HCT116 (cell line): ENCODE measurements at regions not wholly inside any gene's neighbourhood (a gene's known extent, or its start where the extent isn't known, plus 50 kb on each side); places are given as distances from the start of the nearest gene placed in this dataset.

ENCODE experiments used
- ATAC-seq: fragments of 200-7000 bp; cut with Tn5 transposase; 2 replicates; pipeline ENCODE4 v1.9.1; 2020; ENCODE audit warnings: mild to moderate bottlenecking, moderate library complexity
- BruUV-seq: library from RNA; stranded (reverse); fragments of 400-500 nt; replicated peaks from 2 replicates; lab custom pipeline; 2021; lab: Mats Ljungman, UMichigan
- CTCF ChIA-PET: fragments of 300-600 bp; sonication (Branson Sonifier 250); formaldehyde crosslinking; loops from one replicate; lab custom pipeline; 2021; ENCODE audit warnings: antibody characterized with exemption; lab: Charles Lee
- POLR2A ChIA-PET: fragments of 300-600, 350-600 bp; sonication (Branson Sonifier 250); formaldehyde crosslinking; loops from one replicate; lab custom pipeline; 2021; ENCODE audit warnings: antibody characterized with exemption; lab: Charles Lee
- RAD21 ChIA-PET, 2 experiments: fragments of 300-600 bp; sonication (Branson Sonifier 250); formaldehyde crosslinking; loops; one replicate each; lab custom pipeline; 2023; ENCODE audit warnings: low total read pairs in 2 of 2; ENCODE audit not compliant: uncharacterized antibody in 2 of 2, unreplicated experiment in 2 of 2, low non-redundant PET in 1 of 2; lab: Charles Lee
- DNase-seq: peaks from one replicate; pipeline ENCODE4 v3.0.0-alpha.2; 2010; ENCODE audit warnings: low read depth, low spot score
- H2AFZ ChIP-seq: fragments of 200-600 bp; shearing (Covaris generic), sonication (generic); 2 replicates; pipeline ENCODE4 v1.6.1; 2017; ENCODE audit warnings: low read depth, mixed run types, mixed read lengths, antibody characterized with exemption, low read length; ENCODE audit not compliant: poor library complexity, severe bottlenecking
- H3K27ac ChIP-seq: 2 replicates; pipeline ENCODE4 v1.5.1; 2012; ENCODE audit warnings: low read depth, low read length
- H3K27me3 ChIP-seq: fragments of 200-600 bp; sonication (generic); 2 replicates; pipeline ENCODE4 v1.6.1; 2016; ENCODE audit warnings: mixed run types, low read length, mixed read lengths; ENCODE audit not compliant: insufficient read depth
- H3K36me3 ChIP-seq, 2 experiments: fragments of 200-500 bp in 1 of 2; fragments of 200-600 bp in 1 of 2; sonication (Bioruptor generic) in 1 of 2; sonication (generic) in 1 of 2; 2 replicates each; pipeline versions ENCODE4 v1.5.1 to v1.6.1; 2014 to 2016; ENCODE audit warnings: low read length in 2 of 2, inconsistent platforms in 1 of 2, mixed read lengths in 1 of 2, mixed run types in 1 of 2; ENCODE audit not compliant: insufficient read depth in 2 of 2, control insufficient read depth in 1 of 2
- H3K4me1 ChIP-seq, 2 experiments: fragments of 200-600 bp in 1 of 2; sonication (generic) in 1 of 2; 2 replicates each; pipeline versions ENCODE4 v1.5.1 to v1.6.1; 2012 to 2017; ENCODE audit warnings: low read length in 2 of 2, inconsistent platforms in 1 of 2, mild to moderate bottlenecking in 1 of 2, mixed read lengths in 1 of 2, mixed run types in 1 of 2, moderate library complexity in 1 of 2; ENCODE audit not compliant: insufficient read depth in 2 of 2, control insufficient read depth in 1 of 2
- H3K4me2 ChIP-seq: fragments of 200-600 bp; sonication (generic); 2 replicates; pipeline ENCODE4 v1.6.1; 2017; ENCODE audit warnings: mixed run types, low read length, mixed read lengths
- H3K4me3 ChIP-seq, 2 experiments: fragments of 200-600 bp in 1 of 2; sonication (generic) in 1 of 2; replicated peaks in 1 of 2; 2 replicates each; pipeline ENCODE4 v1.5.1; 2011 to 2016; ENCODE audit warnings: low read length in 2 of 2, control low read depth in 1 of 2, low read depth in 1 of 2, mild to moderate bottlenecking in 1 of 2, mixed read lengths in 1 of 2, mixed run types in 1 of 2
- H3K79me2 ChIP-seq: fragments of 200-600 bp; sonication (generic); 2 replicates; pipeline ENCODE4 v1.6.1; 2017; ENCODE audit warnings: mild to moderate bottlenecking, mixed run types, low read length, moderate library complexity, mixed read lengths; ENCODE audit not compliant: insufficient read depth
- H3K9ac ChIP-seq: fragments of 200-600 bp; sonication (generic); 2 replicates; pipeline ENCODE4 v1.6.1; 2016; ENCODE audit warnings: low read length, mixed read lengths
- H3K9me2 ChIP-seq: fragments of 200-600 bp; sonication (generic), shearing (Covaris generic); 2 replicates; pipeline ENCODE4 v1.6.1; 2017; ENCODE audit warnings: mixed run types, mild to moderate bottlenecking, moderate library complexity; ENCODE audit not compliant: insufficient read depth
- H3K9me3 ChIP-seq, 2 experiments: fragments of 200-500 bp in 1 of 2; fragments of 200-600 bp in 1 of 2; sonication (Bioruptor generic) in 1 of 2; sonication (generic) in 1 of 2; 2 replicates each; pipeline ENCODE4 v1.6.1; 2014 to 2017; ENCODE audit warnings: low read length in 2 of 2, mixed read lengths in 2 of 2, inconsistent platforms in 1 of 2, low read depth in 1 of 2, mild to moderate bottlenecking in 1 of 2, mixed run types in 1 of 2, moderate library complexity in 1 of 2; ENCODE audit not compliant: control insufficient read depth in 1 of 2, insufficient read depth in 1 of 2
- H4K20me1 ChIP-seq: fragments of 200-600 bp; sonication (generic), shearing (Covaris generic); 2 replicates; pipeline ENCODE4 v1.6.1; 2017; ENCODE audit warnings: mixed run types, mild to moderate bottlenecking, moderate library complexity; ENCODE audit not compliant: insufficient read depth
- CBX3 ChIP-seq: IDR thresholded peaks from 2 replicates; pipeline ENCODE4 v1.6.1; 2012; ENCODE audit warnings: low read depth
- EGR1 ChIP-seq: IDR thresholded peaks from 2 replicates; pipeline ENCODE4 v1.6.1; 2012; ENCODE audit warnings: low read depth
- FOSL1 ChIP-seq: IDR thresholded peaks from 2 replicates; pipeline ENCODE4 v1.6.1; 2012; ENCODE audit warnings: low read depth
- JUND ChIP-seq: IDR thresholded peaks from 2 replicates; pipeline ENCODE4 v1.6.1; 2012
- POLR2A ChIP-seq: IDR thresholded peaks from 2 replicates; pipeline ENCODE4 v1.7.0; 2011; ENCODE audit warnings: borderline replicate concordance; ENCODE audit not compliant: insufficient read depth, insufficient read length; ENCODE audit errors: extremely low read depth
- REST ChIP-seq: IDR thresholded peaks from 2 replicates; pipeline ENCODE4 v1.6.1; 2012; ENCODE audit warnings: low read depth
- SP1 ChIP-seq: IDR thresholded peaks from 2 replicates; pipeline ENCODE4 v1.6.1; 2012; ENCODE audit warnings: low read depth
- SRF ChIP-seq: IDR thresholded peaks from 2 replicates; pipeline ENCODE4 v1.6.1; 2012; ENCODE audit warnings: low read depth
- TCF7L2 ChIP-seq: IDR thresholded peaks from 2 replicates; pipeline ENCODE4 v1.7.0; 2011; ENCODE audit warnings: borderline replicate concordance, inconsistent platforms; ENCODE audit not compliant: insufficient read depth, insufficient read length; ENCODE audit errors: extremely low read depth
- YY1 ChIP-seq: IDR thresholded peaks from 2 replicates; pipeline ENCODE4 v1.6.1; 2011; ENCODE audit warnings: low read length, low read depth, moderate library complexity, mild to moderate bottlenecking; ENCODE audit not compliant: insufficient replicate concordance; ENCODE audit errors: extremely low read depth
- ZFX ChIP-seq: fragments of 450-650 bp; IDR thresholded peaks from 2 replicates; pipeline ENCODE4 v1.6.1; 2017
- ZNF274 ChIP-seq: fragments of 200-500 bp; sonication (Bioruptor generic); IDR thresholded peaks from 2 replicates; pipeline ENCODE4 v1.6.1; 2014; ENCODE audit warnings: mild to moderate bottlenecking, low read depth, low read length, inconsistent platforms
- intact Hi-C: fragments of 100-400 bp; cut with micrococcal nuclease; formaldehyde crosslinking; loops from 2 replicates; pipeline ENCODE4 v1.10.0; 2022
- TF ChIP-seq, protein P1 (sequence below), 3 experiments: fragments of 200-600 bp in 1 of 3; sonication (generic) in 1 of 3; IDR thresholded peaks in 2 of 3; conservative IDR thresholded peaks in 1 of 3; 2 replicates each; pipeline ENCODE4 v1.5.1; 2012 to 2017; ENCODE audit warnings: low read depth in 2 of 3, low read length in 2 of 3, antibody characterized with exemption in 1 of 3, borderline replicate concordance in 1 of 3, control low read depth in 1 of 3, mild to moderate bottlenecking in 1 of 3, mixed read lengths in 1 of 3, mixed run types in 1 of 3, moderate library complexity in 1 of 3; ENCODE audit not compliant: insufficient read depth in 1 of 3

- no peaks in the 10 kb centered on the region for H3K9me2 ChIP-seq
- no peak for ATAC-seq
- no peak overlapping the region for H3K27ac ChIP-seq
- no peaks in the 10 kb centered on the region for H3K79me2 ChIP-seq
- TF ChIP-seq REST, result no peak
- no peak for TF ChIP-seq ZNF274
- no peak for TF ChIP-seq TCF7L2
- TF ChIP-seq YY1, result no peak
- TF ChIP-seq, protein P1, sequence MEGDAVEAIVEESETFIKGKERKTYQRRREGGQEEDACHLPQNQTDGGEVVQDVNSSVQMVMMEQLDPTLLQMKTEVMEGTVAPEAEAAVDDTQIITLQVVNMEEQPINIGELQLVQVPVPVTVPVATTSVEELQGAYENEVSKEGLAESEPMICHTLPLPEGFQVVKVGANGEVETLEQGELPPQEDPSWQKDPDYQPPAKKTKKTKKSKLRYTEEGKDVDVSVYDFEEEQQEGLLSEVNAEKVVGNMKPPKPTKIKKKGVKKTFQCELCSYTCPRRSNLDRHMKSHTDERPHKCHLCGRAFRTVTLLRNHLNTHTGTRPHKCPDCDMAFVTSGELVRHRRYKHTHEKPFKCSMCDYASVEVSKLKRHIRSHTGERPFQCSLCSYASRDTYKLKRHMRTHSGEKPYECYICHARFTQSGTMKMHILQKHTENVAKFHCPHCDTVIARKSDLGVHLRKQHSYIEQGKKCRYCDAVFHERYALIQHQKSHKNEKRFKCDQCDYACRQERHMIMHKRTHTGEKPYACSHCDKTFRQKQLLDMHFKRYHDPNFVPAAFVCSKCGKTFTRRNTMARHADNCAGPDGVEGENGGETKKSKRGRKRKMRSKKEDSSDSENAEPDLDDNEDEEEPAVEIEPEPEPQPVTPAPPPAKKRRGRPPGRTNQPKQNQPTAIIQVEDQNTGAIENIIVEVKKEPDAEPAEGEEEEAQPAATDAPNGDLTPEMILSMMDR (IDR thresholded peaks at IDR 0.05 in 2 of 3, conservative IDR thresholded peaks at IDR 0.05 in 1 of 3; ENCODE audit: borderline replicate concordance in 1 of 3, insufficient read depth in 1 of 3, low read depth in 2 of 3, low read length in 2 of 3), result no peak
- TF ChIP-seq FOSL1, result no peak
- TF ChIP-seq SRF, result no peak
- no peak for TF ChIP-seq EGR1
- no peak for TF ChIP-seq CBX3
- no peak for TF ChIP-seq SP1
- TF ChIP-seq JUND, result no peak
- no peak for TF ChIP-seq POLR2A
- TF ChIP-seq ZFX, result no peak
- ChIA-PET CTCF (no interaction called here), RAD21 (no interaction called here), POLR2A (no interaction called here)
- H3K4me3 ChIP-seq, result no peak overlapping the region
- no peak overlapping the region for H3K9ac ChIP-seq
- no peaks in the 10 kb centered on the region for H3K36me3 ChIP-seq
- no peak overlapping the region for H3K4me2 ChIP-seq
- no peaks in the 10 kb centered on the region for H4K20me1 ChIP-seq
- no peaks in the 10 kb centered on the region for H3K9me3 ChIP-seq
- no TSS peak for BruUV-seq
- peaks cover 9% of the 10 kb centered on the region; the same call in 1 of the 2 replicates for H3K27me3 ChIP-seq
- H2AFZ ChIP-seq, result no peak overlapping the region
- H3K4me1 ChIP-seq, result no peaks in the 10 kb centered on the region
- no peak for DNase-seq
- intact Hi-C loops, result no loop called here
Measured at GRCh38 chr16:9650284-9650683, 531.9 kb downstream of the GRIN2A start.
